ENCODE measurements at regions not wholly inside any gene's neighbourhood (a gene's known extent, or its start where the extent isn't known, plus 50 kb on each side); places are given as distances from the start of the nearest gene placed in this dataset.

DNA sequence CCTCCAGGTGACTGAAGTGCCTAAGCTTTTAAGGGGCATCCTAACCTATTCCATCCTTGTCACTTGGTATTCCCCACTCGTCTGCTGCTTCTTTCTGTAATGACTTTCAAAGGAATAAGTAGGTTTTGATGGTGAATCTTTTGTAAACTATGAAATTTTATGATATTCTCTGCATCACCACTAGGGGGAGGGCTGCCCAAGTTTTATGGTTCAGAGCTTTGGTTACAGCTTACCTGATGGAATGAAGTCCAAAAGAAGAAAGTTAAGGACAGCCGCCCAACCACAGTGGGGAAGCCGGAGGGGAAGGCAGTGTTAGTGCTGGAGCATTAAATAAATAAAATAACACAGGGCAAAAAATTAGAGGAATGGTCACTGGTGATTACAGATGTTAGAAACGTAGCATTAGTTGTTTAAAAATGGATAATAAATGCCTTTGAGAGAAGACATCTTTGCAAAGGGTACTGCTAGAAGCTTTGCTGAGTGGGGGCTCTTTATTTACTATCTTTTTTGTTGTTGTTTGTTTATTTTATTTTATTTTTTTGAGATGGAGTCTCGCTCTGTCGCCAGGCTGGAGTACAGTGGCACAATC, 204.9 kb downstream of the GBA3 start:
- intact Hi-C loops (cut with DNase I) = no loop called here
- ATAC-seq (no peak), DNase-seq (ENCODE audit: low spot score) (no peak)

GRCh38 chr4:22895482-22895881, 202.7 kb downstream of the GBA3 start:
- DNase-seq (ENCODE audit: low spot score) (no peak), ATAC-seq (no peak)
- intact Hi-C loops (cut with DNase I) = no loop called here

DNA sequence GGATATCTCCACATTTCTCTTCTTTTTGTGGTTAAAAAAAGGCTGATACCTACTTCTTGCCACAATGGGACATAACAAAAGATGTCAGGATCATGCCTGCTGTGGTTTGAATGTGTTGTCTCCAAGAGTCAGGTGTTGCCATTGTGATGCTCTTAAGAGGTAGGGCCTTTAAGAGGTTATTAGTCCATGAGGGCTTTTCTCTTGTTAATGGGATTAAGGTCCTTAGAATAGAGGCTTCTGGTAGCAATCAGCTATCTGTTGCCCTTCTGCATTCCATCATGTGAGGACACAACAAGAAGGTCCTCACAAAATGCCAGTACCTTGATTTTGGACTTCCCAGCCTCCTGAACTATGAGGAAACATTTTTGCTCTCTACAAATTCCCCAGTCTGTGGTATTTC, 191.4 kb downstream of the GBA3 start:
- DNase-seq (ENCODE audit: low spot score) (no peak), ATAC-seq (no peak)
- intact Hi-C loops (cut with DNase I) = no loop called here

- ATAC-seq = no peak
- intact Hi-C loops (cut with DNase I) = no loop called here
- no peak for DNase-seq (ENCODE audit: low spot score)
These were observed 188.7 kb downstream of the GBA3 start for GRCh38 chr4:22881411-22881810.

DNA sequence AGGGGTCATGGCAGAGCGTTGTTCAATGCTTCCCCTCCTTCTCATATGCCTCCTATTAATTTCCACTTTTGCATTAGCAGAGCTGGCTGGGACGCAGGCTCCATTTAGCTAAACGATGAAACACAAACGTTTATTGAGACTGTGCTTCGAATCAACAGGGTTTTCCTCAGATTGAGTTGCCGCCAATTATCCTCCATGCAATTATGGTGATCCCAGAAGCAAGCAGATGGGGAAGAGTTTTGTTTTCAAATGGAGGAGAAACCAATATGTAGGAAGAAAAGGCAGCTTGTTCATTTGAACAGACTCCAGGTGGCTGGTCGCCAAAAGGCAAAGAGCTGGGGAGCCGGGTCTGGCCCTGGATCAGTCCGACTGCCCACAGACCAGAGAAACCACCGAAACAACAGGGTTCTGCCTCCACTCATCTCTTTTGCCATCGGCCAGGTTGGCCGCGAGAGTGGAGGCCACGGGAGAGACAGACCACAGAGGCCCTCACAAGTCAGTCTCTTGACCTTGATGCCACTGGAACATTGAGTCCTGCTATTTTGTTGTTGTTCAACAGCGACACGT, 184.8 kb downstream of the GBA3 start:
- no peak for ATAC-seq
- intact Hi-C loops (cut with DNase I) = no loop called here
- no peak for DNase-seq (ENCODE audit: low spot score)

DNA sequence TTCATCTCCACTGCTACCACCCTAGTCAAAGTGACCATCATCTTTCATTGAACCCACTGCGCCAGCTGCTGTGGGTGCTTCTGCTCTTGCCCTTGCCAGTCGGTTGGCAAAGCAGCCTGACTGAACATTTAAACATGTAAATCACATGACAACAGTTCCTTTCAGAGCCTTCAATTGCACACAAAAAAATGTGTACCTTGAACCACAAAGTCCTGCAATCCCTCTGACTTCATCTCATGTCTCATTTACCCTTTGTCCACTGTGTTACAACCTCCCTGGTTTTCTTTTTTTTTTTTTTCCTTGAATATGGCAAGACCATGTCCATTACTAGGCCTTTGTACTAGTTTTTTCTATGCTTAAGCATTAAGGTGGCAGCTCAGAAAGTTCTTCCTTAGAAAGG, 183.5 kb downstream of the GBA3 start:
- DNase-seq (ENCODE audit: low spot score) = no peak
- ATAC-seq = no peak
- intact Hi-C loops (cut with DNase I) = no loop called here

DNA sequence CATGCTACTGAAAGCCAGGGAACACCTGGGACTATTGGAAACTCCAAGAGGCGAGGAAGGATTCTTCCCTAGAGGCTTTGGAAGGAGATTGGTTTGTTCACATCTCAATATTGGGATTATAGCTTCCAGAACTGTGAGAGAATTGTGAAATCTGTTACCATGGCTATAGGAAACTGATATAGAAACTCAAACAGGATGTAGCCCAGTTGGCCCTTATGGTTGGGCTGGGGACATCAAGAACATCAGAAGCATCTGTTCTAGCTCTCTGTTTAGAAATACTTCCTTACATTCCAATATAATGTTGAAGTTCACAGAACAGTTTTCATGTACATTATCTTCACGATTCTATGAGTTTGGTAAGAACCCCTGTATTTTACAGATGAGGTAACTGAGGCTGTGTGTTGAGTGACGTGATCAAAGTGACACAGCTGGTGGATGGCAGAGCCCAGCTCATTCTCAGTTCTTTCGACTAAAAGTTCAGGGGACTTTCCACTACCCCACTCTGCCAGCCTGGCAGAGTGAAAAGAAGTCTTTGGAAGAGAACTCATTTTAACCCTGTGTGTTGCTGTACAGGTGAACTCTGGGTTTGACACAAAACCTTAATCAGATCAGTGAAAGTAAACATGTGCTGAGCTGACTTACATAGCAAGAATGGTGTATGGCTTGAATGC, 183.0 kb downstream of the GBA3 start:
- DNase-seq (ENCODE audit: low spot score) (no peak), ATAC-seq (no peak)
- intact Hi-C loops (cut with DNase I) = no loop called here

- intact Hi-C loops (cut with DNase I) = no loop called here
- no peak for DNase-seq (ENCODE audit: low spot score)
- no peak for ATAC-seq
These were observed 181.7 kb downstream of the GBA3 start for GRCh38 chr4:22874334-22874912.

GRCh38 chr4:22873899-22874298, 181.2 kb downstream of the GBA3 start:
- no peak for ATAC-seq
- intact Hi-C loops (cut with DNase I) = no loop called here
- DNase-seq (ENCODE audit: low spot score) = no peak

GRCh38 chr4:22870847-22871449, 178.2 kb downstream of the GBA3 start:
- intact Hi-C loops (cut with DNase I) = no loop called here
- DNase-seq (ENCODE audit: low spot score) (no peak), ATAC-seq (no peak)

DNA sequence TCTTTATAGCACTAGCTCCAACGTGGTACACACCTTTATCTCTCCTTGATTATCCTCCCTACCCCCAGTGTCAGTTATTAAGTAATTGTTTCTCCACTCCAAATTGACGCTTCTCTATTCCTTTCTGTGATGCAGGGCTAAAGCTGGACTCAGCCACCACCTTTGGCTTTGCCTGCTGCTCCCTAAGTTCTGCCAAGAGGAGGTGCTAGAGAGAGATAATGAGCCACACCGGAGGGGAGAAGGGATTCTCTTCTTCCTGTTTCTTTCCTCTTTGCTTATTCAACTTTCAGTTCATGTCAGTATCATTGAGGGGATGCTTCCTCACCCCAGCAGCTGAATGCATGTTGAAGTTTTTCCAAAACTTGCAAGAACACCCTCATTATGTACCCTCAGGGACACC, 176.5 kb downstream of the GBA3 start:
- DNase-seq (ENCODE audit: low spot score) (no peak), ATAC-seq (no peak)
- intact Hi-C loops (cut with DNase I) = no loop called here

All from sciatic nerve (tissue), 2 donors.